ENCODE measurements at regions not wholly inside any gene's neighbourhood (a gene's known extent, or its start where the extent isn't known, plus 50 kb on each side); places are given as distances from the start of the nearest gene placed in this dataset.

- WGBS (ENCODE audit: insufficient coverage, low coverage, missing lambda C conversion rate), result no CpG with 5 or more reads among the region's 2 CpGs
- POLR2A ChIA-PET, result no interaction called here
- Histone ChIP-seq H3K9me1 (ENCODE audit: control insufficient read depth, insufficient read depth, low read length) (no peaks in the 10 kb centered on the region), H3K79me2 (ENCODE audit: control insufficient read depth, insufficient read depth, low read length) (no peaks in the 10 kb centered on the region), H3K4me1 (replicated peaks in 1 of 2; ENCODE audit: control insufficient read depth in 2 of 2, insufficient read depth in 2 of 2, low read length in 2 of 2) (no peaks in the 10 kb centered on the region), H4K20me1 (replicated peaks; ENCODE audit: control insufficient read depth, insufficient read depth, low read length) (no peaks in the 10 kb centered on the region), H3K9ac (ENCODE audit: insufficient read depth in 1 of 2, low read depth in 2 of 2, low read length in 2 of 2) (no peak overlapping the region), H3K4me2 (ENCODE audit: insufficient read depth, low read length) (no peak overlapping the region), H3K27me3 (ENCODE audit: control insufficient read depth in 2 of 2, insufficient read depth in 2 of 2, low read length in 2 of 2) (no peaks in the 10 kb centered on the region), H2AFZ (ENCODE audit: low read depth, low read length) (no peak overlapping the region), H3K27ac (ENCODE audit: extremely low read depth, low read depth, low read length) (no peak overlapping the region), H3K36me3 (ENCODE audit: control insufficient read depth, insufficient read depth, low read length) (no peaks in the 10 kb centered on the region), H3K4me3 (no peak overlapping the region), H3K9me3 (replicated peaks; ENCODE audit: control insufficient read depth, insufficient read depth, low read depth, low read length) (no peaks in the 10 kb centered on the region)
- BruUV-seq (replicated peaks), result no TSS peak
- in situ Hi-C loops (cut with MboI), result no loop called here
- intact Hi-C loops (cut with micrococcal nuclease), result no loop called here
- ATAC-seq (no peak), FAIRE-seq (no peak), DNase-seq (ENCODE audit: extremely low read depth in 1 of 4, low spot score in 3 of 4) (no peak)
- CTCF ChIA-PET (ENCODE audit: low intra/inter-chr PET ratio), result no interaction called here
- TF ChIP-seq ZNF592 (IDR thresholded peaks at IDR 0.05) (no peak), MTA1 (IDR thresholded peaks at IDR 0.05; ENCODE audit: borderline replicate concordance) (no peak), ZNF398 (CRISPR knock-in tag; IDR thresholded peaks at IDR 0.05) (no peak), MAFF (IDR thresholded peaks at IDR 0.05; ENCODE audit: low read length) (no peak), ZNF184 (CRISPR knock-in tag; IDR thresholded peaks at IDR 0.05) (no peak), POLR2AphosphoS5 (IDR thresholded peaks at IDR 0.05; ENCODE audit: control insufficient read depth, insufficient read depth, low read depth, low read length) (no peak), SREBF1 (IDR thresholded peaks at IDR 0.05; ENCODE audit: borderline replicate concordance, low read depth, low read length) (no peak), TCF3 (CRISPR knock-in tag; IDR thresholded peaks at IDR 0.05) (no peak), ASH1L (IDR thresholded peaks at IDR 0.05; ENCODE audit: borderline replicate concordance, low read depth, partially characterized antibody) (no peak), SNIP1 (IDR thresholded peaks at IDR 0.05; ENCODE audit: low read depth) (no peak)
- TF ChIP-seq, protein P1, sequence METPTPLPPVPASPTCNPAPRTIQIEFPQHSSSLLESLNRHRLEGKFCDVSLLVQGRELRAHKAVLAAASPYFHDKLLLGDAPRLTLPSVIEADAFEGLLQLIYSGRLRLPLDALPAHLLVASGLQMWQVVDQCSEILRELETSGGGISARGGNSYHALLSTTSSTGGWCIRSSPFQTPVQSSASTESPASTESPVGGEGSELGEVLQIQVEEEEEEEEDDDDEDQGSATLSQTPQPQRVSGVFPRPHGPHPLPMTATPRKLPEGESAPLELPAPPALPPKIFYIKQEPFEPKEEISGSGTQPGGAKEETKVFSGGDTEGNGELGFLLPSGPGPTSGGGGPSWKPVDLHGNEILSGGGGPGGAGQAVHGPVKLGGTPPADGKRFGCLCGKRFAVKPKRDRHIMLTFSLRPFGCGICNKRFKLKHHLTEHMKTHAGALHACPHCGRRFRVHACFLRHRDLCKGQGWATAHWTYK (CRISPR knock-in tag; IDR thresholded peaks at IDR 0.05), result no peak
- TF ChIP-seq, protein P2, sequence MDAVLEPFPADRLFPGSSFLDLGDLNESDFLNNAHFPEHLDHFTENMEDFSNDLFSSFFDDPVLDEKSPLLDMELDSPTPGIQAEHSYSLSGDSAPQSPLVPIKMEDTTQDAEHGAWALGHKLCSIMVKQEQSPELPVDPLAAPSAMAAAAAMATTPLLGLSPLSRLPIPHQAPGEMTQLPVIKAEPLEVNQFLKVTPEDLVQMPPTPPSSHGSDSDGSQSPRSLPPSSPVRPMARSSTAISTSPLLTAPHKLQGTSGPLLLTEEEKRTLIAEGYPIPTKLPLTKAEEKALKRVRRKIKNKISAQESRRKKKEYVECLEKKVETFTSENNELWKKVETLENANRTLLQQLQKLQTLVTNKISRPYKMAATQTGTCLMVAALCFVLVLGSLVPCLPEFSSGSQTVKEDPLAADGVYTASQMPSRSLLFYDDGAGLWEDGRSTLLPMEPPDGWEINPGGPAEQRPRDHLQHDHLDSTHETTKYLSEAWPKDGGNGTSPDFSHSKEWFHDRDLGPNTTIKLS (IDR thresholded peaks at IDR 0.05; ENCODE audit: borderline replicate concordance, low read depth), result no peak
- TF ChIP-seq, protein P3, sequence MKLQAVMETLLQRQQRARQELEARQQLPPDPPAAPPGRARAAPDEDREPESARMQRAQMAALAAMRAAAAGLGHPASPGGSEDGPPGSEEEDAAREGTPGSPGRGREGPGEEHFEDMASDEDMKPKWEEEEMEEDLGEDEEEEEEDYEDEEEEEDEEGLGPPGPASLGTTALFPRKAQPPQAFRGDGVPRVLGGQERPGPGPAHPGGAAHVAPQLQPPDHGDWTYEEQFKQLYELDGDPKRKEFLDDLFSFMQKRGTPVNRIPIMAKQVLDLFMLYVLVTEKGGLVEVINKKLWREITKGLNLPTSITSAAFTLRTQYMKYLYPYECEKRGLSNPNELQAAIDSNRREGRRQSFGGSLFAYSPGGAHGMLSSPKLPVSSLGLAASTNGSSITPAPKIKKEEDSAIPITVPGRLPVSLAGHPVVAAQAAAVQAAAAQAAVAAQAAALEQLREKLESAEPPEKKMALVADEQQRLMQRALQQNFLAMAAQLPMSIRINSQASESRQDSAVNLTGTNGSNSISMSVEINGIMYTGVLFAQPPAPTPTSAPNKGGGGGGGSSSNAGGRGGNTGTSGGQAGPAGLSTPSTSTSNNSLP (IDR thresholded peaks at IDR 0.05; ENCODE audit: borderline replicate concordance, low read depth, low read length), result no peak
Measured at GRCh38 chr9:28620661-28621060, 1047.4 kb upstream of the C9orf72 start.

Measured in K562 (cell line).